Heart left ventricle (tissue), 16 donors: ENCODE measurements at regions not wholly inside any gene's neighbourhood (a gene's known extent, or its start where the extent isn't known, plus 50 kb on each side); places are given as distances from the start of the nearest gene placed in this dataset.

ENCODE experiments used
- ATAC-seq, 4 donors: fragments of 200-7000 bp; cut with Tn5 transposase; one replicate each; pipeline ENCODE4 v1.9.1; 2020 to 2022; ENCODE audit warnings: moderate library complexity in 4 of 4, mild to moderate bottlenecking in 3 of 4, moderate number of reproducible peaks in 1 of 4
- DNase-seq, 5 donors: peaks; one replicate each; pipeline ENCODE4 v3.0.0-alpha.2; 2020
- H3K27ac ChIP-seq, 12 donors: fragments of 200-600 bp; sonication (generic) in 4 of 12; one replicate each; pipeline versions ENCODE4 v1.5.0 to v1.8.0; 2016 to 2022; ENCODE audit warnings: mild to moderate bottlenecking in 2 of 12
- H3K27me3 ChIP-seq, 9 donors: fragments of 200-600 bp; sonication (generic) in 2 of 9; one replicate each; pipeline versions ENCODE4 v1.5.1 to v1.8.0; 2016 to 2022; ENCODE audit warnings: mild to moderate bottlenecking in 3 of 9
- H3K36me3 ChIP-seq, 9 donors: fragments of 200-600 bp; sonication (generic) in 2 of 9; one replicate each; pipeline versions ENCODE4 v1.5.0 to v1.8.0; 2018 to 2022; ENCODE audit warnings: mild to moderate bottlenecking in 2 of 9
- H3K4me1 ChIP-seq, 12 donors: fragments of 200-600 bp; sonication (generic) in 4 of 12; one replicate each; pipeline versions ENCODE4 v1.5.0 to v1.8.0; 2016 to 2022; ENCODE audit warnings: mild to moderate bottlenecking in 3 of 12
- H3K4me3 ChIP-seq, 12 donors: fragments of 200-600 bp; sonication (generic) in 4 of 12; one replicate each; pipeline versions ENCODE4 v1.5.0 to v1.8.0; 2017 to 2022; ENCODE audit warnings: mild to moderate bottlenecking in 9 of 12, moderate library complexity in 4 of 12
- H3K9me3 ChIP-seq, 12 donors: fragments of 200-600 bp; sonication (generic) in 4 of 12; one replicate each; pipeline versions ENCODE4 v1.5.0 to v1.8.0; 2016 to 2022; ENCODE audit warnings: mild to moderate bottlenecking in 1 of 12
- CTCF ChIP-seq, 12 donors: fragments of 200-600 bp; sonication (generic) in 4 of 12; IDR thresholded peaks; one replicate each; pipeline versions ENCODE4 v1.5.0 to v1.8.0; 2018 to 2022; ENCODE audit warnings: antibody characterized with exemption in 12 of 12, mild to moderate bottlenecking in 5 of 12
- POLR2A ChIP-seq, 2 donors: fragments of 450-650 bp; IDR thresholded peaks; one replicate each; pipeline ENCODE4 v1.6.1; 2017; ENCODE audit warnings: antibody characterized with exemption in 2 of 2, mild to moderate bottlenecking in 2 of 2, moderate library complexity in 2 of 2
- WGBS, 4 donors: extraction: QIAGEN DNeasy Blood & Tissue Kit in 2 of 4; methylation state at CpG; one replicate each; pipeline versions ENCODE4 v1.1.5 to v1.1.7; 2013 to 2018; 5-methylcytosine and 5-hydroxymethylcytosine counted together
- intact Hi-C, 10 donors: fragments of 100-400 bp; cut with DNase I; formaldehyde crosslinking; loops; one replicate each; pipeline versions ENCODE4 v1.11.1 to v1.14.2; 2022
- donor health status: ischemic (EF 13 %, LVEDD 7.1; RV severe dilation, severe dysfunction).
- donor health status: healthy with polysubstance abuse.
- donor health status: DM: no; HTN: yes; CAD: no.
- donor health status: DM: no; HTN: no; CAD: no.
- donor health status: ischemic (EF 25% LVEDD 6.9; RV normal size, moderate dysfunction).
- donor health status: ischemic (EF 25% LVEDD 5.7; RV mildly dilated, moderate dysfunction).
- donor health status: healthy.
- donor health status: DM: yes; HTN: yes; CAD: no.
- donor health status: ischemic (EF 35%, LVEDD 5.7; RV mildly dilated, moderate dysfunction).
- donor health status: nonischemic (EF 11% LVEDD 7.7; RV severe dilation, severe dysfunction).
- donor health status: DM: yes; HTN: yes; CAD: no.
- donor health status: PGD.
- donor health status: ischemic (EF 29% LVEDD 5.4; RV normal size, mild dysfunction).
- donor health status: nonischemic (EF 23%, LVEDD 6.1; RV moderate dilation, normal function).

GRCh38 chr3:146895026-146895749, 290.0 kb upstream of the PLSCR5 start:
- 33 to 53% (median 40%) methylated on average over 4 of the region's 4 CpGs for WGBS, 4 donors
- Histone ChIP-seq H3K4me3 (no peak overlapping the region), H3K27me3 (no peaks in the 10 kb centered on the region), H3K4me1 (peaks cover 0 to 7% (median 0%) of the 10 kb centered on the region in 12 donors), H3K9me3 (peaks cover 0 to 8% (median 0%) of the 10 kb centered on the region in 12 donors), H3K27ac (no peak overlapping the region), H3K36me3 (no peaks in the 10 kb centered on the region)
- no peak for DNase-seq
- ATAC-seq, result peak in 1 of 4 donors; percentile 46
- TF ChIP-seq CTCF (IDR thresholded peaks at IDR 0.05) (no peak), POLR2A (IDR thresholded peaks at IDR 0.05) (no peak)
- intact Hi-C loops, result no loop called here

GRCh38 chr3:146894406-146894805, 289.3 kb upstream of the PLSCR5 start:
- WGBS, 4 donors, result 65 to 76% (median 72%) methylated on average over 1 of the region's 1 CpG
- intact Hi-C loops, result no loop called here
- Histone ChIP-seq H3K36me3 (no peaks in the 10 kb centered on the region), H3K27me3 (no peaks in the 10 kb centered on the region), H3K4me1 (peaks cover 0 to 7% (median 0%) of the 10 kb centered on the region in 12 donors), H3K27ac (no peak overlapping the region), H3K9me3 (peaks cover 0 to 8% (median 0%) of the 10 kb centered on the region in 12 donors), H3K4me3 (no peak overlapping the region)
- TF ChIP-seq CTCF (IDR thresholded peaks at IDR 0.05) (no peak), POLR2A (IDR thresholded peaks at IDR 0.05) (no peak)
- DNase-seq (no peak), ATAC-seq (no peak)

GRCh38 chr3:146892041-146892440, 286.9 kb upstream of the PLSCR5 start:
- ATAC-seq (no peak), DNase-seq (no peak)
- Histone ChIP-seq H3K4me3 (no peak overlapping the region), H3K9me3 (no peaks in the 10 kb centered on the region), H3K27me3 (no peaks in the 10 kb centered on the region), H3K27ac (no peak overlapping the region), H3K4me1 (peaks cover 0 to 7% (median 0%) of the 10 kb centered on the region in 12 donors), H3K36me3 (no peaks in the 10 kb centered on the region)
- 78 to 86% (median 82%) methylated on average over 5 of the region's 5 CpGs for WGBS, 4 donors
- TF ChIP-seq CTCF (IDR thresholded peaks at IDR 0.05), result no peak
- TF ChIP-seq POLR2A (IDR thresholded peaks at IDR 0.05), result no peak
- intact Hi-C loops, result no loop called here

GRCh38 chr3:146889626-146890025, 284.5 kb upstream of the PLSCR5 start:
- ATAC-seq, result no peak
- Histone ChIP-seq H3K27me3 (no peaks in the 10 kb centered on the region), H3K27ac (no peak overlapping the region), H3K4me1 (no peaks in the 10 kb centered on the region), H3K36me3 (no peaks in the 10 kb centered on the region), H3K4me3 (no peak overlapping the region), H3K9me3 (no peaks in the 10 kb centered on the region)
- intact Hi-C loops, result no loop called here
- 63 to 76% (median 69%) methylated on average over 1 of the region's 1 CpG for WGBS, 4 donors
- no peak for DNase-seq
- TF ChIP-seq CTCF (IDR thresholded peaks at IDR 0.05) (no peak), POLR2A (IDR thresholded peaks at IDR 0.05) (no peak)
